GM11168 (cell line): ENCODE measurements at regions not wholly inside any gene's neighbourhood (a gene's known extent, or its start where the extent isn't known, plus 50 kb on each side); places are given as distances from the start of the nearest gene placed in this dataset.
"Not testable (repeated sequence)": the region's sequence is repeated elsewhere in the genome, so short reads cannot be mapped to it uniquely, and the experiment has no call there.

Experiments used
- in situ Hi-C: fragments of 300-500 bp; cut with MboI; formaldehyde crosslinking; loops from one replicate; pipeline ENCODE4 v1.12.0; 2022; ENCODE audit warnings: low sequenced_read_pairs; ENCODE audit not compliant: unreplicated experiment

- in situ Hi-C loops: not testable (repeated sequence)
Observed at GRCh38 chr10:63827018-63827417, 305.8 kb downstream of the REEP3 start.

GRCh38 chr10:63829020-63829419 lies 307.8 kb downstream of the REEP3 start:
- in situ Hi-C loops: no loop called here

- in situ Hi-C loops: no loop called here
Observed at GRCh38 chr10:63829573-63830149, 308.5 kb downstream of the REEP3 start.

GRCh38 chr10:63832686-63833085 lies 311.5 kb downstream of the REEP3 start:
- in situ Hi-C loops: no loop called here

- in situ Hi-C loops: no loop called here
Observed at GRCh38 chr10:63833411-63834060, 312.3 kb downstream of the REEP3 start.

- in situ Hi-C loops: no loop called here
Observed at GRCh38 chr10:63836666-63837442, 315.7 kb downstream of the REEP3 start.

GRCh38 chr10:63841761-63842160 lies 320.6 kb downstream of the REEP3 start:
- in situ Hi-C loops: no loop called here

- in situ Hi-C loops: no loop called here
Observed at GRCh38 chr10:63843107-63843506, 321.9 kb downstream of the REEP3 start.

GRCh38 chr10:63848871-63849270 lies 327.7 kb downstream of the REEP3 start:
- in situ Hi-C loops: not testable (repeated sequence)

- in situ Hi-C loops: no loop called here
Observed at GRCh38 chr10:63862860-63863259, 341.7 kb downstream of the REEP3 start.

GRCh38 chr10:63865210-63865609 lies 344.0 kb downstream of the REEP3 start:
- in situ Hi-C loops: no loop called here

GRCh38 chr10:63866075-63866746 lies 345.0 kb downstream of the REEP3 start:
- in situ Hi-C loops: no loop called here

GRCh38 chr10:63866747-63867140 lies 345.5 kb downstream of the REEP3 start:
- in situ Hi-C loops: no loop called here

- in situ Hi-C loops: no loop called here
Observed at GRCh38 chr10:63878428-63878827, 357.2 kb downstream of the REEP3 start.

GRCh38 chr10:63883861-63884260 lies 362.7 kb downstream of the REEP3 start:
- in situ Hi-C loops: no loop called here

- in situ Hi-C loops: no loop called here
Observed at GRCh38 chr10:63884426-63884825, 363.2 kb downstream of the REEP3 start.

- in situ Hi-C loops: no loop called here
Observed at GRCh38 chr10:63885156-63885555, 364.0 kb downstream of the REEP3 start.

- in situ Hi-C loops: no loop called here
Observed at GRCh38 chr10:63886281-63887022, 365.3 kb downstream of the REEP3 start.

- in situ Hi-C loops: no loop called here
Observed at GRCh38 chr10:63887023-63887589, 365.9 kb downstream of the REEP3 start.
